HL-60 (cell line): ENCODE measurements at regions not wholly inside any gene's neighbourhood (a gene's known extent, or its start where the extent isn't known, plus 50 kb on each side); places are given as distances from the start of the nearest gene placed in this dataset.

ENCODE experiments used
- DNase-seq, 2 experiments: peaks; one replicate each; pipeline ENCODE4 v3.0.0-alpha.2; 2010 to 2020; ENCODE audit warnings: low read depth in 1 of 2, low spot score in 1 of 2
- H3K27ac ChIP-seq: fragments of 250-450 bp; sonication (Bioruptor Pico); replicated peaks from 2 replicates; pipeline ENCODE4 v1.5.1; 2020; ENCODE audit warnings: mild to moderate bottlenecking, moderate library complexity
- H3K27me3 ChIP-seq: fragments of 250-450 bp; sonication (Bioruptor Pico); 2 replicates; pipeline ENCODE4 v1.5.1; 2021; ENCODE audit warnings: mild to moderate bottlenecking, moderate library complexity; ENCODE audit not compliant: insufficient read depth, poor library complexity, severe bottlenecking
- H3K4me3 ChIP-seq: replicated peaks from 2 replicates; pipeline ENCODE4 v1.5.1; 2011; ENCODE audit warnings: mild to moderate bottlenecking, control low read depth, low read length; ENCODE audit not compliant: insufficient read depth
- GABPA ChIP-seq: IDR thresholded peaks from 2 replicates; pipeline ENCODE4 v1.6.1; 2012; ENCODE audit warnings: low read depth
- POLR2AphosphoS5 ChIP-seq: IDR thresholded peaks from 2 replicates; pipeline ENCODE4 v1.6.1; 2012; ENCODE audit warnings: low read depth
- SPI1 ChIP-seq: IDR thresholded peaks from 2 replicates; pipeline ENCODE4 v1.6.1; 2012; ENCODE audit warnings: low read depth, mild to moderate bottlenecking, borderline replicate concordance
- TF ChIP-seq, protein P1 (sequence below): IDR thresholded peaks from 2 replicates; pipeline ENCODE4 v1.6.1; 2012; ENCODE audit warnings: low read depth; ENCODE audit not compliant: insufficient replicate concordance
- TF ChIP-seq, protein P2 (sequence below): IDR thresholded peaks from one replicate; pipeline ENCODE4 v1.5.1; 2011; ENCODE audit warnings: low read length, control low read depth, inconsistent platforms; ENCODE audit not compliant: insufficient read depth

DNA sequence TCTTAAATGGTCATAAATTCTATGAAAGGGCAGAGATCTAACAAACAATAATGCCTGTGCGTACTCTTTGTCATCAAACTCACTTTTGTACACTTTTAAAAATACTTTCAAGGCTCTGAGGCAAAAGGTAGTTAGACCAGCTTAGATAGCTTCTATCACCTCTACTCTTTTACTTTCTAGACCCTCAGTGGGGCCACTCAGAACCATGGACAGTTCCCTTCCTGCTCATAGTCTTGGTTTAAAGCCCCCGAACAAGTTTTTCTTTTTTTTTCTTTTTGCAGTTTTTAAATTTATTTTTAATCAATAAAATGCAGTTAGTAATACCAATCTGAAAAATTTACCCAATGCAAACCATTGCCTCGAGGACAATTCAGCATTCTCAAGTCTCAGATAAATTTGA, 460.5 kb upstream of the CNKSR2 start:
- no peak overlapping the region for H3K4me3 ChIP-seq
- no peak for DNase-seq
- TF ChIP-seq POLR2AphosphoS5: no peak
- TF ChIP-seq, protein P1, sequence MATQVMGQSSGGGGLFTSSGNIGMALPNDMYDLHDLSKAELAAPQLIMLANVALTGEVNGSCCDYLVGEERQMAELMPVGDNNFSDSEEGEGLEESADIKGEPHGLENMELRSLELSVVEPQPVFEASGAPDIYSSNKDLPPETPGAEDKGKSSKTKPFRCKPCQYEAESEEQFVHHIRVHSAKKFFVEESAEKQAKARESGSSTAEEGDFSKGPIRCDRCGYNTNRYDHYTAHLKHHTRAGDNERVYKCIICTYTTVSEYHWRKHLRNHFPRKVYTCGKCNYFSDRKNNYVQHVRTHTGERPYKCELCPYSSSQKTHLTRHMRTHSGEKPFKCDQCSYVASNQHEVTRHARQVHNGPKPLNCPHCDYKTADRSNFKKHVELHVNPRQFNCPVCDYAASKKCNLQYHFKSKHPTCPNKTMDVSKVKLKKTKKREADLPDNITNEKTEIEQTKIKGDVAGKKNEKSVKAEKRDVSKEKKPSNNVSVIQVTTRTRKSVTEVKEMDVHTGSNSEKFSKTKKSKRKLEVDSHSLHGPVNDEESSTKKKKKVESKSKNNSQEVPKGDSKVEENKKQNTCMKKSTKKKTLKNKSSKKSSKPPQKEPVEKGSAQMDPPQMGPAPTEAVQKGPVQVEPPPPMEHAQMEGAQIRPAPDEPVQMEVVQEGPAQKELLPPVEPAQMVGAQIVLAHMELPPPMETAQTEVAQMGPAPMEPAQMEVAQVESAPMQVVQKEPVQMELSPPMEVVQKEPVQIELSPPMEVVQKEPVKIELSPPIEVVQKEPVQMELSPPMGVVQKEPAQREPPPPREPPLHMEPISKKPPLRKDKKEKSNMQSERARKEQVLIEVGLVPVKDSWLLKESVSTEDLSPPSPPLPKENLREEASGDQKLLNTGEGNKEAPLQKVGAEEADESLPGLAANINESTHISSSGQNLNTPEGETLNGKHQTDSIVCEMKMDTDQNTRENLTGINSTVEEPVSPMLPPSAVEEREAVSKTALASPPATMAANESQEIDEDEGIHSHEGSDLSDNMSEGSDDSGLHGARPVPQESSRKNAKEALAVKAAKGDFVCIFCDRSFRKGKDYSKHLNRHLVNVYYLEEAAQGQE: peak; percentile 90
- H3K27me3 ChIP-seq: no peaks in the 10 kb centered on the region
- no peak overlapping the region for H3K27ac ChIP-seq

DNA sequence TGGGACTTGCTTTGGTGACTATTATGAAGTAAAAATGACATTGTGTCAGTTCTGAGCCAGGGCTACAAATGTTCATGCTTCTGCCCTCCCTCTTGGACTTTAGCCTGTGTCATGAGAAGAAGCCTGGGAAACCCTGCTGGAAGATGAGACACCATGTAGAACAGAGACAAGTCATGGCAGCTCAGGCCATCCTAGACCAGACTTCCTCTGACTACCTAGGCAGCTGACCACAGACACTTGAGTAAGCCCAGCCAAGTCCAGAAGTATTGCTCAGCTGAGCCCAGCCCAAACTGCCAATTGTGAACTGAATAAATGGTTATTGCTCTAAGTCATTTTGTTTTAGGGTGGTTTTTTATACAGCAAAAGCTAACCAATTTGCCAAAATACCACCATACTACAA, 467.6 kb upstream of the CNKSR2 start:
- TF ChIP-seq, protein P1: no peak
- TF ChIP-seq, protein P2, sequence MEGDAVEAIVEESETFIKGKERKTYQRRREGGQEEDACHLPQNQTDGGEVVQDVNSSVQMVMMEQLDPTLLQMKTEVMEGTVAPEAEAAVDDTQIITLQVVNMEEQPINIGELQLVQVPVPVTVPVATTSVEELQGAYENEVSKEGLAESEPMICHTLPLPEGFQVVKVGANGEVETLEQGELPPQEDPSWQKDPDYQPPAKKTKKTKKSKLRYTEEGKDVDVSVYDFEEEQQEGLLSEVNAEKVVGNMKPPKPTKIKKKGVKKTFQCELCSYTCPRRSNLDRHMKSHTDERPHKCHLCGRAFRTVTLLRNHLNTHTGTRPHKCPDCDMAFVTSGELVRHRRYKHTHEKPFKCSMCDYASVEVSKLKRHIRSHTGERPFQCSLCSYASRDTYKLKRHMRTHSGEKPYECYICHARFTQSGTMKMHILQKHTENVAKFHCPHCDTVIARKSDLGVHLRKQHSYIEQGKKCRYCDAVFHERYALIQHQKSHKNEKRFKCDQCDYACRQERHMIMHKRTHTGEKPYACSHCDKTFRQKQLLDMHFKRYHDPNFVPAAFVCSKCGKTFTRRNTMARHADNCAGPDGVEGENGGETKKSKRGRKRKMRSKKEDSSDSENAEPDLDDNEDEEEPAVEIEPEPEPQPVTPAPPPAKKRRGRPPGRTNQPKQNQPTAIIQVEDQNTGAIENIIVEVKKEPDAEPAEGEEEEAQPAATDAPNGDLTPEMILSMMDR: no peak
- TF ChIP-seq POLR2AphosphoS5 (no peak), SPI1 (no peak), GABPA (no peak)
- H3K27me3 ChIP-seq: peaks cover 2% of the 10 kb centered on the region
- H3K4me3 ChIP-seq: no peak overlapping the region
- DNase-seq: no peak
- H3K27ac ChIP-seq: no peak overlapping the region

DNA sequence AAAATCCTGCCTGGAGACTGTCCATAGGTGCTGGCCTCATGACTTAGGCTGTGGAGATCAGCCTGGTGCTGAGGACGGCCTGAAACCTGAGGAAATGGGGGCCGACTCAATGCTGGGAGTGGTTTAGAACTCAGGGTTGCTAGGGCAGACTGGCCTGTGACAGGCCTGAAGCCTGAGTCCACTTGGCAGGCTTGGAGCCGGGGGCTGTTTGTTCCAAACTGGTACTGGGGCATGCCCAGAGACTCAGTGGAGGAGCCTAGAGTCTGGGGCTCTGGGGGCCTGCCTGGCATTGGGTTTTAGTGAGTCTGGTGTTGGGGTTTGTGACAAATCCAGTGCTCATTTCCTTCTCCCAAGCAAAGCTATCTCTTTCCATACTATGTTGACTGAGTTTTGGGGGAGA, 489.7 kb upstream of the CNKSR2 start:
- TF ChIP-seq SPI1 (no peak), GABPA (no peak), POLR2AphosphoS5 (no peak)
- TF ChIP-seq, protein P1: no peak
- TF ChIP-seq, protein P2: no peak

DNA sequence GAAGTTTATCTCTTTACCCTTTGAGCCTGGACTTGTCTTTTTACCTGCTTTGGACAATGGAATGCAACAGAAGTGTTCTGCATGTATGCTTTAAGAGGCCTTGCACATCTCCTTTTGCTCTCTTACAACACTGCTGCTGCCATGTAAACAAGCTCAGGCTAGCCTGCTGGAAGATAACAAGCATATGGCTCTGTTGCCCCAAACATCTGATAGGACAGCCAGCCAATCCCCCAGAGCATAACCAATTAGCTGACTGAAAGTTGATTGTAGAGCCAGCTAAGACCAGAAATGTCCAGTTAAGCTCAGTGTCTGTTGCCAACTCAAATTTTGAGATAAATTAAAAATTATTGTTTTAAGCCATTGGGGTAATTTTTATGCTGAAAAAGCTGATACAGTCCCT, 510.6 kb upstream of the CNKSR2 start:
- no peak overlapping the region for H3K4me3 ChIP-seq
- TF ChIP-seq POLR2AphosphoS5 (no peak), SPI1 (no peak)
- H3K27me3 ChIP-seq: no peaks in the 10 kb centered on the region
- no peak for DNase-seq
- H3K27ac ChIP-seq: no peak overlapping the region

More for the DNA sequence above, 489.7 kb upstream of the CNKSR2 start:
- no peak for DNase-seq
- H3K4me3 ChIP-seq: no peak overlapping the region
- no peaks in the 10 kb centered on the region for H3K27me3 ChIP-seq
- H3K27ac ChIP-seq: no peak overlapping the region
